ENCODE measurements at regions not wholly inside any gene's neighbourhood (a gene's known extent, or its start where the extent isn't known, plus 50 kb on each side); places are given as distances from the start of the nearest gene placed in this dataset.

DNA sequence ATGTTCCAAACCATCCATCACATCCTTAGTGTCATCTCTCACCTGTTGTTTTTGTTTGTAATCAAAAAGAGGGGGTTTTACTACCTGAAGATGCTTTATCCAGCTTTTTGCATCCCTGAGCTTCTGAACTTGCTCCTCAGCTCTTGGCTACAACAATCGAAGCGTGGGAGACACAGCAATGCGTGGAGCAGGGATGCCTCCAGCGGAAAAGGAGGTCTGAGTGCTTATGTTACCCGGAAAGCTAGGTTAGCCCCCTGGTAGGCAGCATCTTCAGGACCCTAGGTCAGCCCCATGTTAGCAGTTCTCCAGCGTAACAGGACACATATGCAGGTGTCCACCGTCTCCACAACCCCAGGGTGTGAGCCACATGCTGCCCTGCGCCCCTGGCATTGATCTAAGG, 141.5 kb downstream of the RRAGC start:
- DNase-seq (ENCODE audit: low read depth): no peak

DNA sequence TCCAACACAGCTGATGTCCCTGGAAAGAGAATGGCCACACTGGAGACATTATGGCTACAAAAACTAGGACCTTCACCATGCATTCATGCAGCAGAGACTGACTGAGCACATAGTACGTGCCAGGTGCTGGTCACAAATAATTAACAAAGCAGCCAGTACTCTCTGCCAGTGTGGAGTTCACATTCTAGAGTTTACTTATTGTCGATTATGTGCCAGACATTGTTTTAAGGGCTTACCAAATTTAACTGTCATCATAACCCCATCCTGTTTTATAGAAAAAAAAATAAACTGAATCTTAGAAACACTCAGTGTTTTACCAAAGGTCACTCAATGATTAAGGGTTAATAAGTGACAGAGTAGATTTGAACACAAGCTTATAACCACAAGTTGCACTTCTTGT, 143.3 kb downstream of the RRAGC start:
- DNase-seq (ENCODE audit: low read depth): no peak

DNA sequence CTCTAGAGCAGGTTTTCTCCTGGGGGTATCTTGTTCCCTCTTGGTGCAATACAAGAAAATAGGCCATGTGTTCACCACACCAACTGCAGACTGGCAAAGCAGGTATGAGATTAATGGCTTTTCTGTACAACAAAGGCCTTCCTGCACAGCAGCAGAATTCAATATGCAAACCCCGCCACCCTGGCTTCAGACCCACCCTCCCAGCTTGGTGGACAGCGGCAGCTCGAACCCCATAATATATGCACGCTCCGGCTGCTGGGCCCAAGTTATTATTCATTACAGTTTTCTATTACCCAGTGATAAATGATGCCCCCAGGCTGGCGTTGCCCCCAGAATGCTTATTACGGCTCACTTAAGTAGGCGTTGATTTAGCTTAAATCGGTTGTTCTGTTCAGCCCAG, 144.2 kb downstream of the RRAGC start:
- DNase-seq (ENCODE audit: low read depth): no peak

DNA sequence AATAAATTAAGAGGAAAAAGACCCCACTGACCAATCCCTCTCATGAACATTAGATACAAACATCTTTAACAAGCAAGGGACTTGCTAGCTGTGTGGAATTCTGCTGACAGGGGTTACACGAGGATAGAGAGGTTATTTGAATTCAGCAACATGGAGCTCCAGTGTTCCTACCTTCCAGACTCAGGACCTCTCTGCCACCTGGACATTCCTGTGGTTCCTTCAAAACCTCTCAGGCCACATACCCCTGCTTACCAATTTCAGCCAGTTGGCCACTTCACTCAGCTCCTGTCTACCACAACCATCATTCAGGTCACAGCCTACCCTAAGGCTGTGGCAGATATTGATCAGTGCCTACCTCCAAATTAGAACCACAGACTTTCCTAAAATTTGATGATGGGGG, 147.5 kb downstream of the RRAGC start:
- DNase-seq (ENCODE audit: low read depth): no peak

DNA sequence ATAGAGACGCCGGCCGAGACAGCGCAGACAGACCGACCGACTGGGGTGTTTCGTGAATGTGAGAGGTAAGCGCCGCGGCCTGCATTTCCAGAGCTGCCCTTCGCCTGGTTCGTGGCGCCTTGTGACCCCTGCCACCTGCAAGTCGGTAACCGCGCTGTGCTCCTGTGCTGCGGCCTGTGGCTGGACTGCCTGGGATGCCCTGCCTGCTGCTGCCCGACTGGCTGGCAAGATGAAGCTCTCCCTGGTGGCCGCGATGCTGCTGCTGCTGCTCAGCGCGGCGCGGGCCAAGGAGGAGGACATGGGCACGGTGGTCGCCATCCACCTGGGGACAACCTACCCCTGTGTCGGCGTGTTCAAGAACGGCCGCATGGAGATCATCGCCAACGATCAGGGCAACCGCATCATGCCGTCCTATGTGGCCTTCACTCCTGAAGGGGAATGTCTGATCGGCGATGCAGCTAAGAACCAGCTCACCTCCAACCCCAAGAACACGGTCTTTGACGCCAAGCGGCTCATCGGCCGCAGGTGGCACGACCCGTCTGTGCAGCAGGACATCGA, 150.8 kb downstream of the RRAGC start:
- DNase-seq (ENCODE audit: low read depth): no peak

DNA sequence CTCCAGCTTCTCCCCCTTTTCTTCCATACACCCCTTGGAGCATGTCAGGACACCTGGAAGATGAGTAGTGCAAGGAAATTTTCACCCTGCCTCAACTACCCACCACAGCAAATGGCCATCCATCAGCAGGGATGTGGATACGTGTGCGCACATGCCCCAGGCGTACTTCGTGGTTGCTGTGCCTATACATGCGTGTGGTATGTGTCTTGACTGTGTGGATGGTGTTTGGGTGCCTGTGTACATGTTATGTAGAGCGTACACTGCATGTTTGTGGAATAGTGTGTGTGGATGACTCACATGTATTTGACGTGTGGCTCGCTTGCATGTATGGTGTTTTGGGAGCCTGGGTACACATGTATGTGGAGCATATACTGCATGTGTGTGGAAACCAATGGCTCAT, 158.5 kb downstream of the RRAGC start:
- no peak for DNase-seq (ENCODE audit: low read depth)

DNA sequence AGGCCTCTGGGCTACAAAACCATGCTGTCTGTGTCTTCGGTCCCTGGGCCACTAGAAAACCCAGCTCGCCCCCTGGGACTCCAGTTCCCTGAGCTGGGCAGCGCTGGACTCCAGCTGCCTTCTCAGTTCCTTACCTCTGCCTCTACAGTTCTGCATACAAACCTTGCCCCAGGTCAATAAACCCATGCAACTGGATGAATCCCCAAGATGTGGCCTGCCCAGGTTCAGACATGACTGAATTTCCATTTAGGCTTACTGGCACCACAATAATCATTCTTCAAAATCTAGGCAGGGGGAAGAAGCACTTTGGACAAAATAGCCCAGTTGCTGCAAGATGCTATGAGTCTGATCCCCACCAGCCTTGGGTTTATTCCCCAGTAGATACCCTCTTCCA, 159.5 kb downstream of the RRAGC start:
- no peak for DNase-seq (ENCODE audit: low read depth)

DNA sequence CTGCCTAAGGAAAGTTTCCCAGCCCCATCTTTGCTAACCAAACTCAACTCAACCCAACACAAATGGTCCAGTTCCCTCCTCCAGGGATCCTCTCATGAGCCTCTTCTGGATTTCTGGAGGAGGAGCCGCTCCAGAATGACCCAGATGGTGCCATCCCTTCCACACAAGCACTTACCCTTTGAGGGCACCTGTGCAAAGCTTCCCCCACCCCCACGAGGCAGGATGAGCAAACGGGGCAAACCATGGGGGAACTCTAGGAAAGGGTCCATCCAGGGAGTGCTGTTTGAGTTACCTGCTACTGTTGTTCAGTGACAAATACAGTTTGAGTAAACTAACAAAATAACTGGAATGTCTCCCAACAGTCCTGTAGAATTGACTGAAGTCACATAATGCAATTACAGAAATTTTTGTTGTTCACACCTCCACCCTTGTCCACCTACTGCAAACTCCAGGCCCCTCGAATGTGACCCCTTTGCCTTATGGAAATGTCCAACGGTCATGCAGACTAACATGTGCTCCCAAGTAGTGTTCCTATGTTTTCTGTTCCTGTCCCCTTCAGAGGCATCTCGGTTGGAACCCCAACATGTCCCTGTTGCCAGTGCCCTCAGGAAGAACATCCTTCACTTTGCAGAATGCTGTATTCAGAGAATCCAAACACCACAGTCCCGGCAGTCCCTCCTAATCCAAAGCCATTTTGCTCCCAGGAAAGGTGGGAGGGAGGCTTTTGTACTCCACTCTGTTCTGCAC, 160.1 kb downstream of the RRAGC start:
- DNase-seq (ENCODE audit: low read depth): no peak

DNA sequence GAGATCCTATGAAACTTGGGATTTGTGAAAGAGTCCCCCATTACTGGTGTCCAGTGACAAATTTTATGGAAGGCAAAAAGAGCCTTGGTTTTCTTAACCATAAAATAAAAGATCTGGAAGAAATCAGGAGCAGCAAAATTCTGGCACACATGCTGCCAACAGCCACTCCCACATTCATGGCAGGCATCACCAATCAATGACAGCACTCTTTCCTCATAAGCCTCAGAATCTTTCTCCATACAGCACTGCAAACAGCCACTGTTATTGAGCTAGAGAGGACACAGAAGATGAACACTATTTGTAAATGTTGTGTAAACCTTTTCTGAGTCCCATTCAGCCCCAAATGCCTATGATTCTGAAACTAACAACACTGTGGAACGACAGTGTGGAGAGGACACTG, 162.2 kb downstream of the RRAGC start:
- no peak for DNase-seq (ENCODE audit: low read depth)

DNA sequence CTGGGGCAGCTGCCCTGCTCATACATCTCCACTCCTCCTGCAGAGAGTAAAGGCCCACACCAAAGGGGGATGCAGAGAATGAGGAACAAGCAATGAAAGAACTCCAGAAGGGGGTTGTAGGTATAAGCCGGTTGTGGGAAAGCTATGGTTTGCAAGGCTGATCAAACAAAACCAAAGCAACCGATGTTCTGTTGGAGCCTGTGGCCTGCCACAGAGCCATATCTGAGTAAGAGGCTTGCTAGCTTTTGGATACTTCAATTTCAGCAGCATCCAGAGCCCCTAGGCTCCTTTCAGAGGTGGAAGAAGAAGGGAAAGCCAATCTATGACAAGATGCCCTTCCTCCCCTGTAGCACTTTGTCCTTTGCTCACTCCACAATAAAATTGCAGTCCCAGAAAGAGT, 163.2 kb downstream of the RRAGC start:
- DNase-seq (ENCODE audit: low read depth): no peak

DNA sequence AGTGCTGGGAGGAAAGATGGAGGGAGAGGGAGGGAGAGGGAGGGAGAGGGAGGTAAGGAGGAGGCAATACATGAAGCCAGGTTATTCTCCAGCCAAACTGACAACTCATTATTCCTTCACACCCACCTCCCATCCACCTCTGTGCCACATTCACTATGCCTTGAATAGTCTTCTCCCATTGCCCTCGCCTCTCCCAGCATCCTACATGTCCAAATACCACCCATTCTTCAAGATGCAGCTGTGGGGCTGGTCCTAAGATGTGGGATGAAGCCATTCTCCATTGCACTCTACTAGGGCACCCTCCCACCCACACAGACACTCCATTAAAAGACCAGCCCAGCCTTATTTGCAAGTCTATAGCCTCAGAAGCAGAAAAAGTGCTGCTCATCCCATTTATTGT, 165.8 kb downstream of the RRAGC start:
- no peak for DNase-seq (ENCODE audit: low read depth)

DNA sequence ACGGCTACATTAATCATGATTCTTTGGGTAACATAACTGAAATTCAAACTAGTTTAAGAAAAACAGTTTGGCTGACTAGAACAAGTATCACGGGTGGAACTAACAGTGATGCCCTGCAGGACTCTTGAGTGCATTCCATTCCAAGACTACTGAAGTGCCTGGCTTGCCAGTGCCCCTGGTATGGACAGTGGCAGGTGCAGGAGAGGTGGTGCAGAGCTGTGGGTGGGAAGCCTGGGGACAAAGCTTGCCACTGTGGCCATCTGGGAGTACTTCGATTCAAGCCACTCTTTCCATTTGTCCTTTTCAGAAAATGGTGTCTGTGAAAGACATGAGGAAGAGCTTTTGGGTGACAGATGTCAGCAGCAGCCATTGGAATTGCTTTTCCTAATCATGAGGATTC, 166.5 kb downstream of the RRAGC start:
- DNase-seq (ENCODE audit: low read depth): no peak

DNA sequence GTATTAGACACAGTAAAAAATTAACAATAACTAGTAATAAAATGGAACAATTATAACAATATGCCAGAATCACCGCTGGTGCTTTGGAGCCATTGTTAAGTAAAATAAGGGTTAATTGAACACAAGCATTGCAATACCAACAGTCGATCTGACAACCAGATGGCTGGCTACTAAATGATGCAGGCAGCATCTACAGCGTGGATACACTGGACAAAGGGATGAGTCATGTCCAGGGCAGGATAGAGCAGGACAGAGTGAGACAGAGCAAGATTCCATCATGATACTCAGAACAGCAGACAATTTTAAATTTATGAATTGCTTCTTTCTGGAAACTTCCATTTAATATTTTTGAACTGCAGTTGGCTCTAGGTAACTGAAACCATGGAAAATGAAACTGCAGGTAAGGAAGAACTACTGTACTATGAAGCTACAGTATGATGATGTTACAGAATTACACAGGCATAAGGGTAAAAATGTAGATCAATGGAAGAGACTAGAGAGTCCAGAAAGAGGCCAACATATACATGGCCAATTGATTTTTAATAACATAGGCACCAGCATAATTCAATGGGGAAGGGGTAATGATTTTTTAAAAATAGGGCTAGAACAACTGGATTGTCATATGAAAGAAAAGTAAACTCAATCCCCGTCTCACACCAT, 168.7 kb downstream of the RRAGC start:
- DNase-seq (ENCODE audit: low read depth): no peak

DNA sequence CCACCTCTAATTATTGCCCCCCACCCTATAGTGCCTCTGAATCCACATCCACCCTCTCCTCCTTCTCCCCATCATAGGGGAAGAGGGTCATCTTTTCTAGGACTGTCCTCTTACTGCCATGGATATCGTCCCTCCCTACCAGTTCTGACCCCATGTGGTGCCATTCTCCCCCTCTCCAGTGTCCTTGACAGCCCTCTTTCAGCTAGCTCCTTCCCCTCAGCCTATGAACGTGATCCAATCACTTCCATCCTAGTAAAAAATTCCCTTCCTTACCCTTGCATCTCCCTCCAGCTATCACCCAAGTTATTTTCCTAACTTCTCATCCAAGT, 172.7 kb downstream of the RRAGC start:
- no peak for DNase-seq (ENCODE audit: low read depth)

DNA sequence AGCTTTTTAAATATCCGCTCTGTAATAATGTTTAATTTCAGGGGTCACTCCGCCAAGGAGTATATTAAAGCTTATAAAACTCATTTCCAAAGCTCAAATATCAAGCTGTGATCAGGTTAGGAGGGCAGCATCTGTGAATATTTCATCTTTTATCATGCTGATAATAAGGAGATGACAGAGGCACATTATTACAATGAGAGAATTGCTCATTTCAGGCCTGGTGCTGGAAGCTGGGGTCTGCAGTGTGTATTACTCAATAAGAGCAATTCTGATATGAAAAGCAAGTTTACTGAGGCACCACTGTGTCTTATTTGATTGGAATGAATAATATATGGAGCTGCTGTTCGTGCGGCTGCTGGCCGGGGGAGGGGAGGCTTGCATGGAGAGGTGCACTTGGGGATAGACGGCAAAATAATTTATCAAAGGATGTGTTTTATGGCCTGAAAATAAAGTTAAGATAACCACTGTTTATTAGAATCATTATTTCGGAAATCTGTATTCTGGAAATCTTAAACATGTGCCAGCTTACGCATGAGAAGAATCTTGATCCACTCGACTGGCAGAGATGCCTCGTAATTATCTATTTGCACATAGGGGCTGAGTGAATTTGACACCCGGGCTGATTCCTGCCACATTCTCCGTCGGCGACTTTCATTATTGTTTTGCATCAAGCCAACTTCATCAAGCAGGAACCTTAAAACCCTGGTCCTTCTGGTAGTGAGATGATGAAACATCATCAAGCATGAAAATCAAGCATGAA, 173.2 kb downstream of the RRAGC start:
- DNase-seq (ENCODE audit: low read depth): no peak

DNA sequence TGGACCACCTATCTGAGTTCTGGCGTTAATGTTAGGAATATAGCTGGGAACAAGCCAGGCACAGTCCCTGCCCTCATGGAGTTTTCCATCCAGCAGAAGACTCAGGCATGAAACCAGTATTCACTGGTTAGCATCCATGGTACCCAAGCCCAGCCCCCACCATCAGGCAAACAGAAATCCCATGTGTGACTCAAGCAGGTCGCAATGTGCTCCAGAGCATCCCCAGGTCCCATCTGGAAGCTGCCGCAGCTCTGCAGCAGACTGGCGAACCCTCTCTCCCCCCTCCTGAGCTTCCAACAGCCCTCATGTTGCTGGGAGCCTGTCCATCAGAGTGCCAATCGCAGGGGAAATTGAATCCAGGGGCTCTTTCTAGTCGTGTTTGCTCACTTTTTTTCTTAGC, 174.2 kb downstream of the RRAGC start:
- DNase-seq (ENCODE audit: low read depth): no peak

DNA sequence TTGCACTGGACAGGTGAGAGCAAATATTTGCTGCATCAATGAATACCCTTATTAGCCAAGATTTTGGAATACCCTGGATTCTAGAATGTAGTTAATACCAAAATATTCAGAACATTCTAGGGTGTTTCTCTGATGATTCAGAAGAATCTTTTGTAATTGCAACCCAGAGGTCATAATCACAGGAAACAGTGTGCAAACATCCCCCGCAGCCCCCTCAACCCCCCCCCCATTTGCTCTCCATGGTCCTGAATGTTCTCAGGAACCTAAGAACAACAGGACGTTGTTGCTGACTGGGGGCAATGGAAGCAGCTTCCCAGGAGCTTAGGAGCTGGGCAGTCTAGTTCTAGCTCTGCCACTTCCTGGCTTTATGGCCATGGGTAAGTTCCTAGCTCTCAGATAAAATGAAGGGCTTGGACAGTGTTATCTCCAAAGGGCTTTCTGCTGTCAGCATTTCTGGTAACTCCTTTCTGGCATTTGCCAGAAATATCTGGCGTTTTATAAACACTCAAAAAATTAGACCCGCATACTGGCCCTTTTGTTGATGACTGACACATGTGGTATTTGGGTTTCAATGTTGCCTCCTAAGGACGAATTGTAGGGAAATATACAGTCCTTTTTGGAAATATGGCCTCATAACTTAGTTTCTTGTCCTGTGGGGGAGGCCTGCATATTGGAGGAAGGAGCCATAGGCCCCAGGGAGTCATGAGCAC, 178.6 kb downstream of the RRAGC start:
- DNase-seq (ENCODE audit: low read depth): no peak

DNA sequence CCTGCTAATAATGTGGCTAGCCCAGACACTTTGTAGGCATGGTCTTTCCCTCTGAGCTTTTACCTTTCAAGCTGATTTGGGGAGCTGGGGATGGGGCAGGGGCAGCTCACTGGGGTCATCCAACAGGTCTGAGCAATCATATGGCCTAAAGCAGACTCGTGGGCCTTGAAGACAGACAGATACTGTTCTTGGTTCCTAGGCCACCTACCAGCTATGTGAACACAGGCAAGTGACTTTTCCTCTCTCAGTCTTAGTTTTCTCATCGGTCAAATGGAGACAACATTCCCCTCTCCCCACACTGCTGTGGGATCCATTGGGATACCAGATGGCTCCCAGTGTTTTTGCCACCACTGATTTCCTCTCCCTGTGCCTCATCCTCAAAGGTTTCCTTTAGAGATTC, 181.8 kb downstream of the RRAGC start:
- no peak for DNase-seq (ENCODE audit: low read depth)

DNA sequence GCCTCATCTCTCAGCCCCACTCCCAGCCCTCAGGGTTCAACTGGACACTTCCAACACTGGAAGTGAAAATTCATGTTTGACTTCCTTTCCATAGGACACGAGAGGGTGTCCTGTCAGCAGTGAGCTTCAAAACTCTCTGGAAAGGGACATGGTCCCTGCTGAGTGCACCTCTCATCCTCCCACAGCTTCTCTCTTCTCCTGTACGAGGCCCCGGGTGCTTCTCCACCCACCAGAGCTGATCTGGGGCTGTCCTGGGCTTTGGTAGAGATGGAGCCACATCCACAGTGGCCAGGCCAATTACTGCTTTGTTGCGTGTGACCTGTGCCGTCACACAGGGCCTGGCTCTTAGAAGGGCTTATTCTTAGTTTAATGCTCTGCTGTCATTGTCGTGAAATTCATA, 182.3 kb downstream of the RRAGC start:
- no peak for DNase-seq (ENCODE audit: low read depth)

DNA sequence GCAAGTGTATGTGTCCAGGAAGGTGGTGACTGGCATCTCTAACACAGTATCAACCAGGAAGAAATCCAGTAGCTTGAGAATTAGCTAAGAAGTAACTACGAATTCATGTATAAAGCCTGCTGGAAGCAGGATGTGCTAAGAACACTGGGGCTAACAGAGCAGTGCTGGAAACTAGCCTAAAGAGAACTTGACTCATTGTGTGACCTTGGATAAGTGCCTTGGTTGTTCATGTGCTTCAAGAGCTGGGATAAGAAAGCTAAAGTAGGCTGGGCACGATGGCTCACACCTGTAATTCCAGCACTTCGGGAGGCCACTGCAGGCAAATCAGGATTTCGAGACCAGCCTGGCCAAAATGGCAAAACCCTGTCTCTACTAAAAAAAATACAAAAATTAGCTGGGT, 186.9 kb downstream of the RRAGC start:
- DNase-seq (ENCODE audit: low read depth): no peak

DNA sequence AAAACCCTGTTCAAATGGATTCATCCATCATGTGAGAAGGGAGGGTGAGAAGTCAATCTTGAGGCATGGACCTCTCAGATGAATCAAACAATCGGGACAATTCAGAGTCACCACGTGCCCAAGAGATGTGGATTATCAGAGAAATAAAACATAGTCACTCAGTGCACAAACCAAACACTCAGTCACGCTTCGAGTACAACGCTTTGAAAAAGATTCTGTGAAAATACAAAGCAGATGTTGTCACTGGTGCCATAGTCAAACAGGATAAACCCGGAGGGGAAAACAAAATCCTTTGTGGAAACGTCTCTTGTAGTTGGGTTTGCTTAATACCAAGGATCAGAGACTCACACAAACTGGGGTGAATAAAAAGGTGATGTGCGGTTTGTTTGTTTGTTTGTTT, 188.4 kb downstream of the RRAGC start:
- no peak for DNase-seq (ENCODE audit: low read depth)

DNA sequence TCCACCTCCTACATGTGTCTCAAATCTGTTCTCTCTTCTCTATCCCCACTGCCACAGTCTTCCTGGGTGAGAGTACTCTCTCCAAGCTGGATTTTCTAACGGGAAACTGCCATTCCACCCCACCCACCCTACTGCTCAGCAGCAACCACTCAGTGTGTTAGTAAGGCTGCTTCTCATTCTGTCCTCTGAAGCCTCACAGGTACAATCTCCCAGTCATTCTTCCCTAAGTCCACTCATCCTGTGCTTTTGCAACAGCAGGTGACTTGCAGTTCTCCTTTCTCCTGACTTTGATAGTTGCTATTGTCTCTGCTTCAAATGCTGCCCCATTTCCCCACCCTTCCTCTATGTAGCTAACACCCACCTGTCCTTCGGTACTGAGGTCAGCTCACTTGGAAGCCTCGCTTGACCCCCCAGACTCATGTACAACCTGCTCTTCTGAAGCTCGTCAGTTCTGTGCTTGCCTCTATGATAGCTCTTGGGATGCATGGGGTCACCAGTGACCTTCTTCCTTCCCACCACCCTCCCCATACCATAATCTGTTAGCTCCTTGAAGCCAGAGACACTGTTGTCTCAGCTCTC, 188.9 kb downstream of the RRAGC start:
- DNase-seq (ENCODE audit: low read depth): no peak
